GM12878 (cell line): ENCODE measurements at regions not wholly inside any gene's neighbourhood (a gene's known extent, or its start where the extent isn't known, plus 50 kb on each side); places are given as distances from the start of the nearest gene placed in this dataset.

ENCODE experiments used
- ATAC-seq: fragments of 200-7000 bp; cut with Tn5 transposase; 3 replicates; pipeline ENCODE4 v1.9.1; 2020; ENCODE audit warnings: mild to moderate bottlenecking, moderate library complexity
- BruUV-seq: library from RNA; stranded (reverse); fragments of 400-500 nt; replicated peaks from 2 replicates; lab custom pipeline; 2021; lab: Mats Ljungman, UMichigan
- CTCF ChIA-PET: fragments of 300-600 bp; sonication (Branson Sonifier 250); formaldehyde crosslinking; extraction: SDS; loops from one replicate; lab custom pipeline; 2021; ENCODE audit warnings: inconsistent platforms; lab: Yijun Ruan, JAX
- POLR2A ChIA-PET: fragments of 350-600 bp; formaldehyde crosslinking; extraction: SDS; loops from one replicate; lab custom pipeline; 2021; ENCODE audit warnings: inconsistent platforms; lab: Charles Lee
- RAD21 ChIA-PET: fragments of 300-600 bp; sonication (Branson Sonifier 250); formaldehyde crosslinking; loops from one replicate; lab custom pipeline; 2023; ENCODE audit warnings: antibody characterized with exemption; ENCODE audit not compliant: unreplicated experiment; lab: Charles Lee
- SMC1A ChIA-PET: fragments of 300-600 bp; sonication (Branson Sonifier 250); formaldehyde crosslinking; loops from one replicate; lab custom pipeline; 2023; ENCODE audit not compliant: unreplicated experiment, uncharacterized antibody; lab: Charles Lee
- DNase-seq: peaks from one replicate; pipeline ENCODE4 v3.0.0-alpha.2; 2011; ENCODE audit warnings: low read depth, low spot score
- FAIRE-seq: peaks from 3 replicates; lab custom pipeline; 2011; peaks lifted over from hg19 to GRCh38; lab: Jason Lieb, UNC
- H2AFZ ChIP-seq: 2 replicates; pipeline ENCODE4 v1.6.0; 2011; ENCODE audit warnings: low read depth, low read length, control low read depth; ENCODE audit not compliant: control insufficient read depth
- H3K27ac ChIP-seq: 2 replicates; pipeline ENCODE4 v1.5.1; 2011; ENCODE audit warnings: control low read depth; ENCODE audit not compliant: control insufficient read depth, insufficient read depth
- H3K27me3 ChIP-seq, 2 experiments: replicated peaks in 1 of 2; 2 replicates each; pipeline versions ENCODE4 v1.6.0 to v1.6.1; 2011; ENCODE audit warnings: low read length in 1 of 2; ENCODE audit not compliant: control insufficient read depth in 2 of 2, insufficient read depth in 2 of 2
- H3K36me3 ChIP-seq, 2 experiments: 2 replicates each; pipeline ENCODE4 v1.5.1; 2011; ENCODE audit warnings: low read length in 1 of 2; ENCODE audit not compliant: control insufficient read depth in 2 of 2, insufficient read depth in 2 of 2
- H3K4me1 ChIP-seq: 2 replicates; pipeline ENCODE4 v1.6.1; 2011; ENCODE audit warnings: mild to moderate bottlenecking, low read length, moderate library complexity, mixed read lengths; ENCODE audit not compliant: control insufficient read depth, insufficient read depth
- H3K4me2 ChIP-seq: 2 replicates; pipeline ENCODE4 v1.6.0; 2011; ENCODE audit warnings: control low read depth; ENCODE audit not compliant: control insufficient read depth, insufficient read depth
- H3K4me3 ChIP-seq: fragments of 200-600 bp; sonication (generic); 2 replicates; pipeline ENCODE4 v1.5.1; 2016
- H3K79me2 ChIP-seq: 2 replicates; pipeline ENCODE4 v1.6.0; 2011; ENCODE audit warnings: low read length; ENCODE audit not compliant: control insufficient read depth, insufficient read depth
- H3K9ac ChIP-seq: 2 replicates; pipeline ENCODE4 v1.8.0; 2011; ENCODE audit warnings: low read length, control low read depth, mixed read lengths; ENCODE audit not compliant: control insufficient read depth, insufficient read depth
- H3K9me3 ChIP-seq: replicated peaks from 3 replicates; pipeline ENCODE4 v1.5.1; 2011; ENCODE audit warnings: mild to moderate bottlenecking, low read length; ENCODE audit not compliant: control insufficient read depth, insufficient read depth
- H4K20me1 ChIP-seq: 2 replicates; pipeline ENCODE4 v1.6.0; 2011; ENCODE audit not compliant: control insufficient read depth, insufficient read depth
- ATF2 ChIP-seq: IDR thresholded peaks from 2 replicates; pipeline ENCODE4 v1.6.1; 2012; ENCODE audit warnings: low read length, inconsistent platforms
- BCLAF1 ChIP-seq: fragments of 450-650 bp; IDR thresholded peaks from 2 replicates; pipeline ENCODE4 v1.6.1; 2017; ENCODE audit warnings: antibody characterized with exemption, mild to moderate bottlenecking, moderate library complexity
- CBX5 ChIP-seq: sonication (generic); IDR thresholded peaks from 2 replicates; pipeline ENCODE4 v1.6.1; 2016; ENCODE audit warnings: low read depth, moderate library complexity, mild to moderate bottlenecking, inconsistent platforms
- FOXM1 ChIP-seq: IDR thresholded peaks from 2 replicates; pipeline ENCODE4 v1.6.1; 2012; ENCODE audit warnings: low read depth, mild to moderate bottlenecking, inconsistent platforms, low read length, moderate library complexity
- IRF4 ChIP-seq: IDR thresholded peaks from 2 replicates; pipeline ENCODE4 v1.6.1; 2011; ENCODE audit warnings: low read depth, low read length
- KDM1A ChIP-seq: fragments of 200-600 bp; sonication (generic); IDR thresholded peaks from 2 replicates; pipeline ENCODE4 v1.6.1; 2016; ENCODE audit warnings: borderline replicate concordance
- WGBS: methylation state at CpG from one replicate; pipeline ENCODE4 v1.1.6; 2016; ENCODE audit warnings: low lambda C conversion rate; ENCODE audit not compliant: insufficient replicate concordance, insufficient coverage; ENCODE audit errors: missing lambda C conversion rate; 5-methylcytosine and 5-hydroxymethylcytosine counted together
- in situ Hi-C: fragments of 300-500 bp; cut with MboI; formaldehyde crosslinking; loops from 9 replicates; pipeline ENCODE4 v1.14.3; 2018; ENCODE audit warnings: mixed read lengths
- intact Hi-C: fragments of 100-400 bp; cut with micrococcal nuclease; formaldehyde crosslinking; loops from one replicate; pipeline ENCODE4 v1.14.2; 2022; ENCODE audit not compliant: unreplicated experiment
- TF ChIP-seq, protein P1 (sequence below): IDR thresholded peaks from 2 replicates; pipeline ENCODE4 v1.6.1; 2011; ENCODE audit warnings: low read depth, mild to moderate bottlenecking, low read length, moderate library complexity, borderline replicate concordance; ENCODE audit errors: extremely low read depth

DNA sequence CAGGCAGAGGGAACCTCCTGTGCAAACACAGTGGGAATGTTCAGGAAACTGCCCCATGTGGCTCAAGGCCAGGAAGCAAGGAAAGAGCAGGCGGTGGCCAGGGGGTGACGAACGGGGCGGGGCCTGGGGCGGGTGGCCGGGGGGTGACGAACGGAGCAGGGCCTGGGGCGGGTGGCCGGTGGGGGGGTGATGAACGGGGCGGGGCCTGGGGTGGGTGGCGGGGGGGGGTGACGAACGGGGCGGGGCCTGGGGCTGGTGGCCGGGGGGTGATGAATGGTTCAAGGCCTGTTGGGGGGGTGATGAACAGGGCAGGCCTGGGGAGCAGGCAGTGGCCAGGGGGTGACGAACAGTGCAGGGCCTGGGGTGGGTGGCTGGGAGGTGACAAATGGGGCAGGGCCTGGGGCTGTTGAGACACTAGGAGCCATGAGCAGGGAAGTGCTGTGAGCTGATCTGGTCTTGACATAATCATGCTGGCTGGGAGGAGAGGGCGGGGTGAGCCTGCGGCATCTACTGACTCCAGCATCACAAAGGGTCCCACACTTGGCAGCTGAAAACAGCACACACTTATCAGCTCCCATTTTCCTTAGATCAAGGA is 62.7 kb upstream of the FBRSL1 start:
- intact Hi-C loops = no loop called here
- Histone ChIP-seq H3K4me3 (no peak overlapping the region), H3K9me3 (no peaks in the 10 kb centered on the region), H3K27me3 (no peaks in the 10 kb centered on the region; a peak in 1 of 4 replicates), H2AFZ (no peak overlapping the region), H4K20me1 (no peaks in the 10 kb centered on the region), H3K9ac (no peak overlapping the region), H3K4me1 (peaks cover 18% of the 10 kb centered on the region), H3K27ac (no peak overlapping the region), H3K4me2 (no peak overlapping the region), H3K36me3 (no peaks in the 10 kb centered on the region), H3K79me2 (no peaks in the 10 kb centered on the region)
- no peak for TF ChIP-seq BCLAF1
- TF ChIP-seq IRF4 = no peak
- TF ChIP-seq, protein P1, sequence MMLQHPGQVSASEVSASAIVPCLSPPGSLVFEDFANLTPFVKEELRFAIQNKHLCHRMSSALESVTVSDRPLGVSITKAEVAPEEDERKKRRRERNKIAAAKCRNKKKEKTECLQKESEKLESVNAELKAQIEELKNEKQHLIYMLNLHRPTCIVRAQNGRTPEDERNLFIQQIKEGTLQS = no peak
- TF ChIP-seq FOXM1 = no peak
- no peak for TF ChIP-seq CBX5
- TF ChIP-seq ATF2 = no peak
- TF ChIP-seq KDM1A = no peak
- POLR2A ChIA-PET = no interaction called here
- no peak for ATAC-seq
- SMC1A ChIA-PET = interaction anchor here (0.6 kb wide), 1 partner anchor 9 kb away, joined by 3 read pairs; no protein-coding TSS in a partner anchor
- CTCF ChIA-PET = interaction anchor here (0.7 kb wide), 1 partner anchor 188 kb away, joined by 3 read pairs; no protein-coding TSS in a partner anchor
- no peak for DNase-seq
- 54% methylated on average over 2 of the region's 20 CpGs for WGBS
- in situ Hi-C loops = no loop called here
- FAIRE-seq = no peak
- RAD21 ChIA-PET = interaction anchor here (0.9 kb wide), 1 partner anchor 12 kb away, joined by 5 read pairs; no protein-coding TSS in a partner anchor
- no TSS peak for BruUV-seq
